Activated CD8-positive, alpha-beta memory T cell treated with anti-CD3 and anti-CD28 coated beads, Interleukin-2, amount 10 ng/mL, durations not matched to agents 7 days and 5 days (primary cell): ENCODE measurements at regions not wholly inside any gene's neighbourhood (a gene's known extent, or its start where the extent isn't known, plus 50 kb on each side); places are given as distances from the start of the nearest gene placed in this dataset.

Experiments
- ATAC-seq: fragments of 150-1000 bp; cut with Tn5 transposase; one replicate; pipeline ENCODE4 v1.10.0; 2021; ENCODE audit warnings: moderate library complexity
- CTCF ChIA-PET: fragments of 350-600 bp; sonication (Branson Sonifier 250); formaldehyde crosslinking; loops from one replicate; lab custom pipeline; 2021; ENCODE audit warnings: antibody characterized with exemption; lab: Charles Lee
- DNase-seq: peaks from one replicate; pipeline ENCODE4 v3.0.0-alpha.2; 2020
- H3K27ac Mint-ChIP-seq: one replicate; pipeline ENCODE4 v1.8.0; 2021; ENCODE audit warnings: mild to moderate bottlenecking, mixed read lengths
- H3K27me3 Mint-ChIP-seq: one replicate; pipeline ENCODE4 v1.8.0; 2021; ENCODE audit warnings: mixed read lengths
- H3K36me3 Mint-ChIP-seq: one replicate; pipeline ENCODE4 v1.8.0; 2021; ENCODE audit warnings: mild to moderate bottlenecking, mixed read lengths
- H3K4me1 Mint-ChIP-seq: one replicate; pipeline ENCODE4 v1.8.0; 2021; ENCODE audit warnings: mixed read lengths
- H3K4me3 Mint-ChIP-seq: one replicate; pipeline ENCODE4 v1.8.0; 2021; ENCODE audit warnings: mild to moderate bottlenecking, moderate library complexity, mixed read lengths
- H3K9me3 Mint-ChIP-seq: one replicate; pipeline ENCODE4 v1.8.0; 2022; ENCODE audit warnings: low read depth, mixed read lengths

DNA sequence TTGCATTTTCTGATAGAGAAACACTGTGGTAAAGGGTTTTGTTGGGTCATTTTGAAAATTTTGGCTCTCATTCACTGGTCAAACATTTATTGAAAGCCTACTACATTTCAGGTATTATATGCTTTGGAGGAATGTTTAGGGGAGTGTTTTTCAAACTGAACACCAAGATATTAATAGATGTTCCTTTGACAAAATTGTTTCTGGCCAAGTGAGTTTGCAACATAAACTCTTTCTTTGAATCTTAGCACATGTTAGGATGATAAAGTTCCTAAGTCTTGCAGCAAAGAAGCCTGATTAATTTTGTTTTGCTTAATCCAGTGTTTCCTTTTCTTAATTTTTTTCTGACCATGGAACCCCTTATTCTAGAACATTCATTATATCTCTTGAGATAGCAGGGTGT lies 232.5 kb upstream of the PHYHIPL start:
- H3K27me3 Mint-ChIP-seq = no peaks in the 10 kb centered on the region
- no peaks in the 10 kb centered on the region for H3K4me1 Mint-ChIP-seq
- no peak overlapping the region for H3K4me3 Mint-ChIP-seq
- H3K27ac Mint-ChIP-seq = no peak overlapping the region
- CTCF ChIA-PET = no interaction called here
- no peaks in the 10 kb centered on the region for H3K36me3 Mint-ChIP-seq
- ATAC-seq = no peak
- H3K9me3 Mint-ChIP-seq = no peaks in the 10 kb centered on the region
- DNase-seq = no peak

DNA sequence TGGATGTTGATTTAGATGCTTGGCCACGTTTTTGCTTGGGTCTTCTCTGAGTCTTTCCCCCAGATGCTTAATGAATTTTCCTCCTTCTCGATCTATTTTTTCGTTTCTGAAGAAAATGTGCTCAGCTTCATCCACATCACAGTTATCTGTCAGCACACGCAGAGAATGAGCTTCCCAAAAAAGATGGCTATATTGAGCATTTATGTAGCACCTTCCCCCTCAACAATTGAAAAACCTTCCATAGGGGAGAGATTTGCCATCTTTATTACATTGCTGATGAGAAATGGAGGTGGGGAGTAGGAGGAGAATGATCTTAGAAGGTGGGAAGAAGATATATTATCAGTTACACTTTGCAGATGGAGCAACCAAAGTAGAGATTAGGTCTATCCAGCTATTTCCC lies 228.1 kb upstream of the PHYHIPL start:
- CTCF ChIA-PET = no interaction called here
- DNase-seq (no peak), ATAC-seq (no peak)
- no peaks in the 10 kb centered on the region for H3K9me3 Mint-ChIP-seq
- H3K4me3 Mint-ChIP-seq = no peak overlapping the region
- no peaks in the 10 kb centered on the region for H3K36me3 Mint-ChIP-seq
- H3K4me1 Mint-ChIP-seq = no peaks in the 10 kb centered on the region
- no peak overlapping the region for H3K27ac Mint-ChIP-seq
- no peaks in the 10 kb centered on the region for H3K27me3 Mint-ChIP-seq

DNA sequence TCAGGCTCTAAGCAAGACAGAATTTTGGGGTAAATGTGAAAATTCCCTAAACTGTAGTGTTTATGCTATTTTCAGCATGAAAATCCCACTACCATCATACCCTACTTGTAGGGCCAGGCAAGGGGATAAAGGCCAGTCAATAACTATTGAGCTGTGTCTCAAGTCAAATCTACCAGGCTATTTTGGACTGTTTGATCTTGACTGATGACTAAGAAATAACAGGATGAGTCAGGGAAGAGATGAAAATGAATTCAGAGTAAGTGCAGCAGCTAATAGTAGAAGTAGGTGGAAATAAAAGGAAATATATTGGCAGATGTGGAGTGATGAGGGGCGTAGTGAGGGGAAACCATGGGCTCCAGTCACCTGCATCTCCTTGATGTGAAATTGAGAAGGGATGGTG lies 225.8 kb upstream of the PHYHIPL start:
- no peaks in the 10 kb centered on the region for H3K9me3 Mint-ChIP-seq
- no peak for ATAC-seq
- CTCF ChIA-PET = no interaction called here

DNA sequence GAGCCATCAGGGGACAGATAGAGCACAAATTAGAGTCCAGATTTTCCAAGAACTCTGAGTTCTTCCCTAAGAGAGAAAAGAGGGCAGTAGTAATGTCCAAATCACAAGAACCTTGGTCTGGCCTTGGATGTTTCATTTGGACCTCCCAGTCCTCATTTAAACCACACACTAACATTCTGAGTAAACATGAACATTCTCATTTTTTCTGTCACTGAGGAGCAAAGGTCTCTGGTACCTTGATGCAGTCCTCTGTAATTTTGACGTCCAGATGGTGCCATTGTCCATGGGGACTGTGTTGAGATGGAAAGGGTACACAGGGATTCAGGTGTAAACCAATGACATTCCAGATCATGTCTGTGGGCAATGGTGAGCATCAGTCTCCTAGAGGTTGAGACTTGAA lies 225.4 kb upstream of the PHYHIPL start:
- Mint-ChIP-seq H3K27me3 (no peaks in the 10 kb centered on the region), H3K4me1 (no peaks in the 10 kb centered on the region), H3K9me3 (no peaks in the 10 kb centered on the region), H3K27ac (no peak overlapping the region), H3K4me3 (no peak overlapping the region), H3K36me3 (no peaks in the 10 kb centered on the region)
- CTCF ChIA-PET = interaction anchor here (1.3 kb wide), 1 partner anchor 31 kb away, joined by 3 read pairs; no protein-coding TSS in a partner anchor
- no peak for ATAC-seq
- no peak for DNase-seq

More for the DNA sequence above, 225.8 kb upstream of the PHYHIPL start:
- no peaks in the 10 kb centered on the region for H3K36me3 Mint-ChIP-seq
- H3K27me3 Mint-ChIP-seq = no peaks in the 10 kb centered on the region
- H3K4me3 Mint-ChIP-seq = no peak overlapping the region
- H3K27ac Mint-ChIP-seq = no peak overlapping the region
- H3K4me1 Mint-ChIP-seq = no peaks in the 10 kb centered on the region
- no peak for DNase-seq

DNA sequence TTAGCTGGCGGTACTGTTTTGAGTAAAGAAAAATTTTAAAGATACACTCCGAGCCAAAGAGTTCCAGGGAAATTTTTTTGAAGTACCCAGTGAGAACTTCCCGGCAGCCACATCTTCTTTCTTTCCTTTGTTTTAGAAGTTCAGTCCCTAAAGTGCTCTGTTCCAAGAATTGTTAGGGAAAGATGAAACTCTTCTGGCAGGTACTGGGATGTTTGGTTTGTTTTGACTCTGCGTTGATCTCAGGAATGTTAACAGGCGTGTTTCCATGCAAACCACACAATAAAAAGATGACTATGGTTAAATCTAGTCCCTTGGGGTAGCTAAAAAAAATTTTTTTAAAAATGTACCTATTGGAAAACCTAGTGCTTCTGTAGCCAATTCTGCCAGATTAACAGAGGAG lies 224.7 kb upstream of the PHYHIPL start:
- H3K4me3 Mint-ChIP-seq = no peak overlapping the region
- CTCF ChIA-PET = interaction anchor here (0.8 to 1.3 kb wide), 5 partner anchors 9 to 673 kb away, joined by 3 to 4 read pairs (median 3); no protein-coding TSS in a partner anchor
- DNase-seq = no peak
- no peak overlapping the region for H3K27ac Mint-ChIP-seq
- no peaks in the 10 kb centered on the region for H3K9me3 Mint-ChIP-seq
- no peaks in the 10 kb centered on the region for H3K27me3 Mint-ChIP-seq
- no peak for ATAC-seq
- no peaks in the 10 kb centered on the region for H3K36me3 Mint-ChIP-seq
- H3K4me1 Mint-ChIP-seq = no peaks in the 10 kb centered on the region

DNA sequence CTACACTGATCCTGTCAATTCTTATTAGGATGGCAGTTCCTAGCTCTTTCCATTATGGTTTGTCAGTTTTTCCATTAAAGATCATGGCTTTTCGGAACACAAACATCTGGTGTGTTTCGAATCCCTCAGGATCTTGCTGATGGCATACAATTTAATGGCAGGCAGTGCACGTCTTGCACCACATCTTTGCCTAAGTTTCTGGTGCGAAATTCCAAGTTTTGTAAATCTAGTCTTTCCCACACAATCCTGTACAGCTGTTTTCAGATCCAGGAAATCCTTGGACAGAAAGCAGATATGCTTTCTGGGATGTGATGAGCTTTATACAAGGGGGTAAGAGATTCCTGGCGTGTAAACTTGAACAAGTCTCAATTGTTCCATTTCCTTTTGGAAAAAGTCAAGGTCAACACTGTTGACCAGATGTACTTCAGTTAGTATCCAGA lies 224.3 kb upstream of the PHYHIPL start:
- no peak for ATAC-seq
- no peaks in the 10 kb centered on the region for H3K27me3 Mint-ChIP-seq
- no peaks in the 10 kb centered on the region for H3K4me1 Mint-ChIP-seq
- no peaks in the 10 kb centered on the region for H3K9me3 Mint-ChIP-seq
- H3K27ac Mint-ChIP-seq = no peak overlapping the region
- no peak for DNase-seq
- no peaks in the 10 kb centered on the region for H3K36me3 Mint-ChIP-seq
- no peak overlapping the region for H3K4me3 Mint-ChIP-seq
- CTCF ChIA-PET = interaction anchor here (0.8 to 1.3 kb wide), 5 partner anchors 9 to 672 kb away, joined by 3 to 4 read pairs (median 3); no protein-coding TSS in a partner anchor

DNA sequence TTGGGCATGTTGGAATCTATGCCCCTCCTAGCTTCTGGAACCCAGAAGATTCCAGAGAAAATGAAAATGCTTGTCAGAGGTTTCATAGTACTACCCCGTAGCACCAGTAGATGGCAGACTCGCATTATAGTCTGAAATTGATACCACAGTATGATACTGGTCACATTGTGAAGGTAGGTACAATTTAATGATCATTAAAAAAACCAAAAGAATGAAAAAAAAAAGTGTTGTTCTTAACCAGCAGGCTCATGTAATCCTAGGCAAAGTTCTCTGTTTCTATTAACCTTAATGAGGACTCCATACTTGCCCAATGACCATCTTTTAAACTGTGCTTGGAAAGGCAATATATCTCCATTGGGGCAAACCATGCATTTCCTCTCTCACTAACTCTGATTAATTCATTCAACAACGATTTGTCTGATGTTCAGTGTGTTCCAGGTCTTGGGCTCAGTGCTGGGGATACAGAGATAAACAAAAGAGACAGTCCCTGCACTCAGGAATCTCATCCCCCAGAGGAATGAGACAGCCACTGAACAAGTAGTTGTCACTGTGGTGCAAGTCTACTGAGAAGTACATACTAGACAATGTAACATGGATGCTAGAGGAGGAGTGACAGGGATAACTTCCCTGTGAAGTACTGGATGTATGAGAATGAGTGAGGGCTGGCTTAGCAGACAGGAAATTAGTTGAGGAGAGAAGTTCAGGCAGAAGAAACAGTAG lies 223.5 kb upstream of the PHYHIPL start:
- CTCF ChIA-PET = interaction anchor here (0.9 to 1.3 kb wide), 2 partner anchors 8 to 669 kb away, joined by 4 read pairs; no protein-coding TSS in a partner anchor

DNA sequence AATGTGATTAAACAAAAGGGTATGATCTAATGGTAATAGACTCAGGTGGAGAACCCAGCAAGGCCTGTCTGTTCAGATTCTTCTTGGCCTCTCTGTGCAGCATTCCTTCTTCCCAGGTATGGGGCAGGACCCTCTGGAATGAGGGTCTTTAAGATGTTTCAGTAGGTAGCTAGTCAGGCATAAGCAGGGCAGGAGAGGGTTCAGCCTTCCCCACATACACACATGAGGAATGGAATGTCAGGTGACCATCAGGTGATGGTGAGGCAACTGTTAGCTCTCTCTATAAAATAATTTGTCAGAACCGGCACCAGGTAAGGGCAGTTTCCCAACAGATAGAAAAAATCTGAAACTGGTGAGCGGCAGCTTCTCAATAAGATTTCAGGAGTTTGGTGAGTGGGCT lies 222.3 kb upstream of the PHYHIPL start:
- Mint-ChIP-seq H3K27me3 (no peaks in the 10 kb centered on the region), H3K9me3 (no peaks in the 10 kb centered on the region), H3K27ac (no peak overlapping the region), H3K4me3 (no peak overlapping the region), H3K4me1 (no peaks in the 10 kb centered on the region), H3K36me3 (no peaks in the 10 kb centered on the region)
- CTCF ChIA-PET = no interaction called here
- DNase-seq = no peak
- ATAC-seq = no peak

More for the DNA sequence above, 223.5 kb upstream of the PHYHIPL start:
- no peak overlapping the region for H3K27ac Mint-ChIP-seq
- no peaks in the 10 kb centered on the region for H3K4me1 Mint-ChIP-seq
- no peaks in the 10 kb centered on the region for H3K9me3 Mint-ChIP-seq
- H3K36me3 Mint-ChIP-seq = no peaks in the 10 kb centered on the region
- DNase-seq = no peak
- no peak for ATAC-seq
- H3K27me3 Mint-ChIP-seq = no peaks in the 10 kb centered on the region
- H3K4me3 Mint-ChIP-seq = no peak overlapping the region

DNA sequence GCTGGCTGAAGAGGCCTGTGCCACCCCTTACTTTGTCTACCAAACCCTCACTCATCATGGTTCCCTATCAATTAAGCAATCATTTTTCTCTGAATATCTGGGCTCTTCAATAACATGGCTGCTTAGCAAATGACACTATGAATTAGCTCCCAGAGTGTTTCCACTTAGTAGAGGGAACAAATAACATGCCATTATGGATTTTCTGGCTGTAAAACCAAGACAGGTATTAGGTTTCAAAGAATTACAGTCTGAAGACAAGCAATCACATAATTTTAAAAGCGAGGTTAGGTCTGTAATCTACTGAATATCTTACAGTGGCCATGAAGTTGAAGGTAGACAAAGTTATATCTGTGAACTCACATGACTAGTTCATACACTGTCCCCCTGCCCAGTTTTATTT lies 220.8 kb upstream of the PHYHIPL start:
- DNase-seq = no peak
- Mint-ChIP-seq H3K4me3 (no peak overlapping the region), H3K9me3 (no peaks in the 10 kb centered on the region), H3K27ac (no peak overlapping the region), H3K27me3 (no peaks in the 10 kb centered on the region), H3K4me1 (no peaks in the 10 kb centered on the region), H3K36me3 (no peaks in the 10 kb centered on the region)
- no peak for ATAC-seq
- CTCF ChIA-PET = no interaction called here

DNA sequence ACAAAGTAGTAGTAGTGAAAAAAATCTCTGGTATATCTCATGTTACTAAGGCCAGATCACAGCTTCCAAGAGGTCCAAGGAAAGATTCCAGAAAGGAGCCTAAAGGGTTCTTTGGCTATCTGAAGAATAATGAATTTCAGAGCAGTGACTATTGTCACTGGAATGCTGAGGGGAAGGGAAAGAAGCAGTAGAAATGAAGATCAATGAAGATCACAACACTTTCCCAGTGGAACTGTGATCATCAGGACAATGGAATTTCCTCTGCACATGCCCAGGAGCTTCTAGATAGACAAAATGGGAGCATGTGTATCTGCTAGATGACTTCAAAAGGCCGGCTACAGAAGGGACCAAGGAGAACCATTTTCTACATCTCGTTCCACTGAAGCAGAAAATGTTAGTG lies 219.5 kb upstream of the PHYHIPL start:
- CTCF ChIA-PET = no interaction called here
- Mint-ChIP-seq H3K36me3 (no peaks in the 10 kb centered on the region), H3K9me3 (no peaks in the 10 kb centered on the region), H3K4me1 (no peaks in the 10 kb centered on the region), H3K27me3 (no peaks in the 10 kb centered on the region), H3K4me3 (no peak overlapping the region), H3K27ac (no peak overlapping the region)
- DNase-seq (no peak), ATAC-seq (no peak)

DNA sequence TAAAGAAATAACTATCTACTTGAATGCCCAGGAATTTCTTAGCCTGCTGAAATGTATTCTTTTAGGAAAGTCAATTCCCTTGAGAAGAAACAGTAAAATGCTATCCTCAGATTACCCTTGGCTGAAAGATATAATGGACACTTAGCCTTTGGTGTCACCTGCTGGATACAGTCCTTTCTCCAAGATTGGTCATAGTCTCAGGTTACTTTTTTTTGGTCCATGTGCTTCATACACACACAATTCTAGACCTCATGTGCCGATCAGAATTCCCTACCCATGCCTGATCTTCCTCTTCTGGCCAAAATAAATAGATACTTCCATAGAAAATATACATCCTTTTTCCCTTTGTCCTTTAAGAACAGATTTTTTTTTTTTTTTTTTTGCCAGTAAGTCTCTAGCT lies 218.9 kb upstream of the PHYHIPL start:
- no peak for DNase-seq
- CTCF ChIA-PET = no interaction called here
- H3K36me3 Mint-ChIP-seq = no peaks in the 10 kb centered on the region
- no peak overlapping the region for H3K4me3 Mint-ChIP-seq
- no peaks in the 10 kb centered on the region for H3K27me3 Mint-ChIP-seq
- no peaks in the 10 kb centered on the region for H3K4me1 Mint-ChIP-seq
- H3K9me3 Mint-ChIP-seq = no peaks in the 10 kb centered on the region
- H3K27ac Mint-ChIP-seq = no peak overlapping the region
- ATAC-seq = no peak

DNA sequence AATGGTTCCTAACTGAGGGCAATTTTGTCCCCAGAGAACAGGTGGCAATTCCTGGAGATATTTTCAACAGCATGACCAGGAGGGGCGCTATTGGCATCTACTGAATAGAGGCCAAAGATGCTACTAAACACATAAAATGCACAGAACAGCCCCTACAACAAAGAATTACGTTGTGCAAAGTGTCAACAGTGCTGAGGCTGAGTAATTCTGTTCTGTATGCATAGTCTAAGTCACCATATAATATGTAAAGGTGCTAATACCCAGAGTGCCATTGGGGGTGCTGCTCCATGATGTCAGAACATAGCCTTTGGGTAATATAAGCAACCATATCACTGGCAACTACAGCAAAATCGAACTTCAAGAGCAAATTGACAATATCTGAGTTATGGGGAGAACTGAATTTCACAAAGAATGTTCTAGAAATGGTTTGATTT lies 213.3 kb upstream of the PHYHIPL start:
- Mint-ChIP-seq H3K9me3 (no peaks in the 10 kb centered on the region), H3K27ac (no peak overlapping the region), H3K4me1 (no peaks in the 10 kb centered on the region), H3K36me3 (no peaks in the 10 kb centered on the region), H3K4me3 (no peak overlapping the region), H3K27me3 (peaks cover 4% of the 10 kb centered on the region)
- ATAC-seq (no peak), DNase-seq (no peak)
- CTCF ChIA-PET = interaction anchor here (0.7 kb wide), 1 partner anchor 230 kb away, joined by 3 read pairs; no protein-coding TSS in a partner anchor

DNA sequence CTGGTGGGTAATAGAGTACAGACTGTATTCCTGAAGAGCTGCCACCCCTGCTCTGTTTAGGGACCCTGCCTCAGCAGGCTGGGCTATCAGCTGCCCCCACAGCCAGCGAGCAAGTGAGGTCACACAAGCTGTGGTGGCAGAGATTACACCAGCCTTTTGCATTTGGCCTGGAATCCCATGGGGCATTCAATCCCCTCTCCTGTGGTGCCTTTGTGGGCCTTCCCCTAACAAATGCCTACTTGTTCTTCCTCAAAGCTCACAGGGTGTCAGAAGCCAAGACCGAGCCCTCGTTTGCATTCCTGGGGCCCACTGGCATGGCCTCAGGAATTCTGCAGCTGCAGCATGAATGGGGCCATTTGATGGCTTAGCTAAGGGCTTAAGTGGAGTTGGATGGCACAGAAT lies 212.7 kb upstream of the PHYHIPL start:
- H3K9me3 Mint-ChIP-seq = no peaks in the 10 kb centered on the region
- no peaks in the 10 kb centered on the region for H3K4me1 Mint-ChIP-seq
- H3K36me3 Mint-ChIP-seq = no peaks in the 10 kb centered on the region
- H3K4me3 Mint-ChIP-seq = no peak overlapping the region
- CTCF ChIA-PET = interaction anchor here (0.7 kb wide), 1 partner anchor 230 kb away, joined by 3 read pairs; no protein-coding TSS in a partner anchor
- DNase-seq (no peak), ATAC-seq (no peak)
- H3K27ac Mint-ChIP-seq = no peak overlapping the region
- peaks cover 8% of the 10 kb centered on the region for H3K27me3 Mint-ChIP-seq

DNA sequence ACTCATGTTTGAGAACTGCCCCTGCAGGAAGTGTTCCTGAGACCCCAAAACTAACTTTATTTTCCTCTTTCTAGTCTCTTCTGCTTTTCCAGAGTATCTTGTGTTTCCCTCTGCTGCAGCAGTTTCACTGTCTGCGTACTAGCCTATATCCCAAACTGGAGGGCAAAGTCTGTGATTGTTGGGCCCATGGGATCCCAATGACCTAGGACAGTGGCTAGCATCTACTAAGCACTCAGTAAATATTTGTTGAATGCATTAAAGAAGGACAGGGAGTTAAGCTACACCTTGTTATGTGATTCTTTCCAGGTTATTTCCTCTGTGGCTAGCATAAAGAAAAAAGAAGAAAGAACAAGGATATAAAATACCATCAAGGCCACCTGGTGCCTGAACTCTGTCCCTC lies 210.6 kb upstream of the PHYHIPL start:
- H3K4me1 Mint-ChIP-seq = no peaks in the 10 kb centered on the region
- H3K36me3 Mint-ChIP-seq = no peaks in the 10 kb centered on the region
- H3K27me3 Mint-ChIP-seq = peaks cover 8% of the 10 kb centered on the region
- H3K9me3 Mint-ChIP-seq = no peaks in the 10 kb centered on the region
- no peak overlapping the region for H3K4me3 Mint-ChIP-seq
- no peak overlapping the region for H3K27ac Mint-ChIP-seq
- CTCF ChIA-PET = no interaction called here
- ATAC-seq = no peak
- DNase-seq = no peak
